ENCODE measurements at regions not wholly inside any gene's neighbourhood (a gene's known extent, or its start where the extent isn't known, plus 50 kb on each side); places are given as distances from the start of the nearest gene placed in this dataset.

DNA sequence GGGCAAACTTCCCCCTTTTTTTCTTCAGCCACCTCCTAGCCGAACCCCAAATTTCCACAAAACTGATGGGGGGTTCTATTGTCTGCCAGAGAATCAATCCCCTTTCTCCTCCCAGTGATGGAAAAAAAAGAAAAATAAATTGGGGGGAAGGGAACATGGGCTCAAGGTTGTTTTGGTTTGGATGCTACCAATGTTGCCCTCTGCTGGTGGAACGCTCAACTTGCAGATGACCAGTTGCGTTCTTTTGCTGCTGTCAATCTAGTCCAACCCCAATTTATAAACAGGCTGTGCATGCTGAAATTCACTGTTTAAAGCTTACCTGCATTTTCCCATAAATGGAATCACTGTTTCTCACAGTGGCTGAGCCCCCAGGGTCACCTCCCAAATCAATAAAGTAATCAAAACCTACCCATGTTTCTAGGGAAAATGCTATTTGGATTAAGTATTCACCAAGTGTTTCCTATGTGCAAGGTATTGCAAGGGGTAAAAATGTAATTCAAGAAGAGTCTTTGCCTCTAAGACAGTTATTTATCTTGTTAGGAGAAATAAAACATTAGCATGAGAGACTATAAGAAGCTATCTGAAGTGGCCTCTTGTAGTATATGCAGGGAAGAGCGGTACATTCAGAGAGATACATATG, 116.7 kb upstream of the TMEM164 start:
- TF ChIP-seq EZH2 (IDR thresholded peaks at IDR 0.05; ENCODE audit: low read depth) (no peak), CTCF (conservative IDR thresholded peaks at IDR 0.05) (peak; percentile 86)
- no TSS peak for BruUV-seq (replicated peaks)
- ChIA-PET CTCF (no interaction called here), POLR2A (ENCODE audit: unreplicated experiment) (no interaction called here)
- Histone ChIP-seq H2AFZ (no peak overlapping the region), H3F3A (ENCODE audit: insufficient read depth, low read depth) (no peaks in the 10 kb centered on the region), H3K4me2 (no peak overlapping the region), H3K27ac (no peak overlapping the region), H4K20me1 (ENCODE audit: insufficient read depth) (no peaks in the 10 kb centered on the region), H3K4me1 (replicated peaks; ENCODE audit: insufficient read depth) (no peaks in the 10 kb centered on the region), H3K4me3 (no peak overlapping the region), H3K36me3 (ENCODE audit: low read depth) (no peaks in the 10 kb centered on the region), H3K9me3 (ENCODE audit: insufficient read depth, low read depth) (no peaks in the 10 kb centered on the region), H3K9me2 (ENCODE audit: insufficient read depth) (no peaks in the 10 kb centered on the region), H3K79me2 (ENCODE audit: low read depth) (no peaks in the 10 kb centered on the region), H3K27me3 (ENCODE audit: insufficient read depth, low read depth) (no peaks in the 10 kb centered on the region)
- peak in 1 of 2 experiments; percentile 42 for DNase-seq
- intact Hi-C loops (cut with micrococcal nuclease; ENCODE audit: unreplicated experiment), result loop anchor here (1.0 to 5.0 kb wide), 4 partner anchors 23 to 1689 kb away; no protein-coding TSS in a partner anchor

DNA sequence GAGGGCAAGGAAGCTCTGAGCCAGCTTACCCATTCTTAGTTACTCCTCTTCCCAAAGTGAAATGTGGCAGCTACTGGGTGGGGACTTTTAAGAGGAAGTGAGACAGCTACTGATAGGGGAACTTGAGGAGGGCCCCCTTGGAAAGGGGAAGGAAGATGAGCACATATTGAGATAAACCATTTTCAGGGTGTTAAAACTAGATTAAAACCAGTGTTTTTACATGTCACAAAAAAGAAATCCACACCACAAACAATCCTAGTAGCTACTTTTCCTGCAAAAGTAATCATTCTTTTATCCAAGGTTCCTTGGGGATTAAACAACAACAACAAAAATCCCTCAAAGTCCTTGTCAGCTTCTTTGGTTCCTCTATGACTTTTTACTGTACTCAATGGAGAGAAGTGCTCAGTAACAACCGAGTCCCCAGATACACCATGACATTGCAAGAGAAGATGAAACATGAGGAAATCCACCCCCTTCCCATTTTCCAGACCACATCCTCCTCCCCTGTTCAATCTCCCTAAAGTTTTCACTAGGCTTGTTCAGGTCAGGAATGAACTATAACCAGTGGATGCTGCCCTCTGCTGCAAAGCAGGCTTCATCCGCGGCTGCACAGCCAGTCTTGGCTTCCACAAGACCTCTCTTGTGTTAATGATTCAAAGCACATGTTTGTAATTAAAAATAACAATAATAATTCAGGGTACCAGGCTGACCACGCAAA, 113.5 kb upstream of the TMEM164 start:
- no peaks in the 10 kb centered on the region for H3K27me3 ChIP-seq (ENCODE audit: insufficient read depth, low read depth)
- no peaks in the 10 kb centered on the region for H3K9me3 ChIP-seq (ENCODE audit: insufficient read depth, low read depth)
- no peaks in the 10 kb centered on the region for H4K20me1 ChIP-seq (ENCODE audit: insufficient read depth)
- no peaks in the 10 kb centered on the region for H3F3A ChIP-seq (ENCODE audit: insufficient read depth, low read depth)
- ChIA-PET POLR2A (ENCODE audit: unreplicated experiment) (no interaction called here), CTCF (interaction anchor here (0.6 to 1.6 kb wide), 2 partner anchors 176 to 179 kb away, joined by 3 to 5 read pairs; no protein-coding TSS in a partner anchor)
- intact Hi-C loops (cut with micrococcal nuclease; ENCODE audit: unreplicated experiment), result loop anchor here (5.0 kb wide), 3 partner anchors 257 to 1692 kb away; no protein-coding TSS in a partner anchor
- no peaks in the 10 kb centered on the region for H3K9me2 ChIP-seq (ENCODE audit: insufficient read depth)
- BruUV-seq (replicated peaks), result no TSS peak
- TF ChIP-seq EZH2 (IDR thresholded peaks at IDR 0.05; ENCODE audit: low read depth), result no peak
- peak; percentile 24; the same call in 1 of the 2 replicates for TF ChIP-seq CTCF (conservative IDR thresholded peaks at IDR 0.05)
- H3K27ac ChIP-seq, result no peak overlapping the region
- no peak overlapping the region for H3K4me3 ChIP-seq
- no peak overlapping the region for H2AFZ ChIP-seq
- DNase-seq, result no peak
- H3K4me2 ChIP-seq, result no peak overlapping the region
- H3K79me2 ChIP-seq (ENCODE audit: low read depth), result no peaks in the 10 kb centered on the region
- H3K4me1 ChIP-seq (replicated peaks; ENCODE audit: insufficient read depth), result no peaks in the 10 kb centered on the region
- no peaks in the 10 kb centered on the region for H3K36me3 ChIP-seq (ENCODE audit: low read depth)

DNA sequence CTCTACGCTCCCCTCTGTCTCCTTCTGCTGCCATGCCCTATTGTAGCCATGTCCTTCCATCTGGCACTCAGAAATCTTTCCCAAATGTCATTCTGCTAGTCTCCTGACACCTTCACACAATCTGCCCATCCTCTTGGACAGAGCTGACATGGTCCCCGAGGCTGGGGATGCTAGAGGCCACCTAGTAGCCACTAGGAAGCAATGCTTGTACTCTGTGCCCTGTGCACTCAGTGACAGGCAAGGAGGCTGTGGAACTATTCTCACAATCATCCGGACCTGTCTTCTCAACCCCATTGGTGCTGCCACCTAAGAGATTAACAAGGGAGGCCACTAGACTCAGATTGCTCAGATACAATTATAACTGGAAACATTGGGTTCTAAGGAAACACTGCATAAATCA, 112.6 kb upstream of the TMEM164 start:
- no peak for DNase-seq
- H3K79me2 ChIP-seq (ENCODE audit: low read depth), result no peaks in the 10 kb centered on the region
- no peak overlapping the region for H3K4me2 ChIP-seq
- ChIA-PET POLR2A (ENCODE audit: unreplicated experiment) (no interaction called here), CTCF (interaction anchor here (0.6 to 1.5 kb wide), 6 partner anchors 50 to 417 kb away, joined by 3 to 8 read pairs (median 6); no protein-coding TSS in a partner anchor)
- intact Hi-C loops (cut with micrococcal nuclease; ENCODE audit: unreplicated experiment), result loop anchor here (5.0 kb wide), 2 partner anchors 258 to 527 kb away; no protein-coding TSS in a partner anchor
- no peaks in the 10 kb centered on the region for H3K9me2 ChIP-seq (ENCODE audit: insufficient read depth)
- no peak overlapping the region for H2AFZ ChIP-seq
- H3K4me3 ChIP-seq, result no peak overlapping the region
- no peaks in the 10 kb centered on the region for H4K20me1 ChIP-seq (ENCODE audit: insufficient read depth)
- TF ChIP-seq CTCF (conservative IDR thresholded peaks at IDR 0.05) (no peak), EZH2 (IDR thresholded peaks at IDR 0.05; ENCODE audit: low read depth) (no peak)
- H3K4me1 ChIP-seq (replicated peaks; ENCODE audit: insufficient read depth), result no peaks in the 10 kb centered on the region
- H3K36me3 ChIP-seq (ENCODE audit: low read depth), result no peaks in the 10 kb centered on the region
- H3K9me3 ChIP-seq (ENCODE audit: insufficient read depth, low read depth), result no peaks in the 10 kb centered on the region
- no peak overlapping the region for H3K27ac ChIP-seq
- H3K27me3 ChIP-seq (ENCODE audit: insufficient read depth, low read depth), result no peaks in the 10 kb centered on the region
- H3F3A ChIP-seq (ENCODE audit: insufficient read depth, low read depth), result no peaks in the 10 kb centered on the region
- no TSS peak for BruUV-seq (replicated peaks)
